WI38 (cell line): ENCODE measurements at regions not wholly inside any gene's neighbourhood (a gene's known extent, or its start where the extent isn't known, plus 50 kb on each side); places are given as distances from the start of the nearest gene placed in this dataset.
"Not testable (repeated sequence)": the region's sequence is repeated elsewhere in the genome, so short reads cannot be mapped to it uniquely, and the experiment has no call there.

ENCODE experiments used
- H3K4me3 ChIP-seq: 2 replicates; pipeline ENCODE4 v1.5.1; 2011; ENCODE audit warnings: low read depth, mild to moderate bottlenecking, control low read depth, low read length
- CTCF ChIP-seq: IDR thresholded peaks from 2 replicates; pipeline ENCODE4 v1.5.1; 2012; ENCODE audit warnings: low read depth, mild to moderate bottlenecking, control low read depth, low read length

GRCh38 chr1:91098299-91098906 is 76.6 kb upstream of the ZNF644 start:
- H3K4me3 ChIP-seq, result no peak overlapping the region
- no peak for TF ChIP-seq CTCF

- H3K4me3 ChIP-seq, result not testable (repeated sequence)
These were observed 73.5 kb upstream of the ZNF644 start for GRCh38 chr1:91095321-91095720.

GRCh38 chr1:91092503-91092902 is 70.7 kb upstream of the ZNF644 start:
- no peak for TF ChIP-seq CTCF
- no peak overlapping the region for H3K4me3 ChIP-seq

- no peak overlapping the region for H3K4me3 ChIP-seq
- no peak for TF ChIP-seq CTCF
These were observed 70.0 kb upstream of the ZNF644 start for GRCh38 chr1:91091812-91092211.

GRCh38 chr1:91080650-91081049 is 58.8 kb upstream of the ZNF644 start:
- H3K4me3 ChIP-seq, result no peak overlapping the region
- TF ChIP-seq CTCF, result no peak

- TF ChIP-seq CTCF, result no peak
- no peak overlapping the region for H3K4me3 ChIP-seq
These were observed 57.0 kb upstream of the ZNF644 start for GRCh38 chr1:91078859-91079258.

GRCh38 chr1:91076834-91077233 is 55.0 kb upstream of the ZNF644 start:
- TF ChIP-seq CTCF, result no peak

More at GRCh38 chr1:91076834-91077233, 55.0 kb upstream of the ZNF644 start:
- H3K4me3 ChIP-seq, result no peak overlapping the region
